ENCODE measurements at regions not wholly inside any gene's neighbourhood (a gene's known extent, or its start where the extent isn't known, plus 50 kb on each side); places are given as distances from the start of the nearest gene placed in this dataset.

- no peak overlapping the region for H3K4me3 ChIP-seq (ENCODE audit: low read depth, low read length)
- no peak for TF ChIP-seq CTCF (IDR thresholded peaks at IDR 0.05; ENCODE audit: control insufficient read depth, extremely low read depth, insufficient read depth)
- DNase-seq (ENCODE audit: low read depth): no peak
These were observed 69.6 kb upstream of the ELMO1 start for GRCh38 chr7:37518266-37518665.

GRCh38 chr7:37524056-37524455 lies 75.4 kb upstream of the ELMO1 start:
- no peak for DNase-seq (ENCODE audit: low read depth)
- no peak for TF ChIP-seq CTCF (IDR thresholded peaks at IDR 0.05; ENCODE audit: control insufficient read depth, extremely low read depth, insufficient read depth)
- no peak overlapping the region for H3K4me3 ChIP-seq (ENCODE audit: low read depth, low read length)

GRCh38 chr7:37524797-37525196 lies 76.1 kb upstream of the ELMO1 start:
- H3K4me3 ChIP-seq (ENCODE audit: low read depth, low read length): no peak overlapping the region
- no peak for TF ChIP-seq CTCF (IDR thresholded peaks at IDR 0.05; ENCODE audit: control insufficient read depth, extremely low read depth, insufficient read depth)
- no peak for DNase-seq (ENCODE audit: low read depth)

- no peak for TF ChIP-seq CTCF (IDR thresholded peaks at IDR 0.05; ENCODE audit: control insufficient read depth, extremely low read depth, insufficient read depth)
- no peak overlapping the region for H3K4me3 ChIP-seq (ENCODE audit: low read depth, low read length)
- no peak for DNase-seq (ENCODE audit: low read depth)
These were observed 78.0 kb upstream of the ELMO1 start for GRCh38 chr7:37526623-37527022.

- TF ChIP-seq CTCF (IDR thresholded peaks at IDR 0.05; ENCODE audit: control insufficient read depth, extremely low read depth, insufficient read depth): no peak
- no peak for DNase-seq (ENCODE audit: low read depth)
- no peak overlapping the region for H3K4me3 ChIP-seq (ENCODE audit: low read depth, low read length)
These were observed 78.4 kb upstream of the ELMO1 start for GRCh38 chr7:37527109-37527508.

GRCh38 chr7:37531225-37531624 lies 82.6 kb upstream of the ELMO1 start:
- H3K4me3 ChIP-seq (ENCODE audit: low read depth, low read length): no peak overlapping the region
- no peak for TF ChIP-seq CTCF (IDR thresholded peaks at IDR 0.05; ENCODE audit: control insufficient read depth, extremely low read depth, insufficient read depth)
- DNase-seq (ENCODE audit: low read depth): no peak

- no peak overlapping the region for H3K4me3 ChIP-seq (ENCODE audit: low read depth, low read length)
- DNase-seq (ENCODE audit: low read depth): no peak
- TF ChIP-seq CTCF (IDR thresholded peaks at IDR 0.05; ENCODE audit: control insufficient read depth, extremely low read depth, insufficient read depth): no peak
These were observed 84.0 kb upstream of the ELMO1 start for GRCh38 chr7:37532636-37533035.
